ENCODE measurements at regions not wholly inside any gene's neighbourhood (a gene's known extent, or its start where the extent isn't known, plus 50 kb on each side); places are given as distances from the start of the nearest gene placed in this dataset.

- TF ChIP-seq CTCF (conservative IDR thresholded peaks at IDR 0.05; ENCODE audit: low read length) (no peak), EZH2phosphoT487 (IDR thresholded peaks at IDR 0.05; ENCODE audit: borderline replicate concordance, low read depth, low read length) (no peak)
Observed at GRCh38 chr12:67086116-67086515, 183.0 kb upstream of the CAND1 start.
